ENCODE measurements at regions not wholly inside any gene's neighbourhood (a gene's known extent, or its start where the extent isn't known, plus 50 kb on each side); places are given as distances from the start of the nearest gene placed in this dataset.
A peak's percentile ranks its signal among the peaks of the same experiment; 100 is the strongest.
"Not testable (repeated sequence)": the region's sequence is repeated elsewhere in the genome, so short reads cannot be mapped to it uniquely, and the experiment has no call there.

DNA sequence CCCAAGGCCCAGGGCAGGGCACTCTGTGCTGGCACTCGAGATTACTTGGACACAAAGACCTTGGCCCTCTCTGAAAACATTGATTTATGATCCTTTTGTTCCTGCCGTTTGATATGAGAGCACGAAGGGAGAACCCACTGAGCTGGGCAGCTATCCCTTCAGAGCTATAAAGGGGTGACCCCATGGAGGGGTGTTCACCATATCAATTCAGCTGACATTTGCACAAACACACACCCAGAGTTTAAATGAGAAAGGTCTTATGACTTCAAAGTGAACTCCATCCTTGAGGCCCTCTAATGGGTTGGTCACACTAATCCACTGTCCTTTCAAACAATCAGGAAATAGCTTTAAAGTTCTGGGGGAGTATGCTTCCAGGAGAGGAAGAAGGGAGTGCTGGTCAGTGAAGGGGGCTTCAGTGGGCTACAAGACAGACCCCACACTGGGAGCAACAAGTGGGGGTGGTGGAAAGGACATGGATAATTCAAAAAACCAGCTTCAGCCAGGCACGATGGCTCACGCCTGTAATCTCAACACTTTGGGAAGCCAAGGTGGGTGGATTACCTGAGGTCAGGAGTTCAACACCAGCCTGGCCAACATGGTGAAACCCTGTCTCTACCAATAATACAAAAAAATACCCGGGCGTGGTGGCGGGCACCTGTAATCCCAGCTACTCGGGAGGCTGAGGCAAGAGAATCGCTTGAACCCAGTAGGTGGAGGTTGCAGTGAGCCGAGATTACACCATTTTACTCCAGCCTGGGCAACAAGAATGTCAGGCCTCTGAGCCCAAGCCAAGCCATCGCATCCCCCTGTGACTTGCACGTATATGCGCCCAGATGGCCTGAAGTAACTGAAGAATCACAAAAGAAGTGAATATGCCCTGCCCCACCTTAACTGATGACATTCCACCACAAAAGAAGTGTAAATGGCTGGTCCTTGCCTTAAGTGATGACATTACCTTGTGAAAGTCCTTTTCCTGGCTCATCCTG is 97.1 kb upstream of the RAB4A start:
- not testable (repeated sequence) for DNase-seq (ENCODE audit: low read depth); H3K9me3 ChIP-seq (ENCODE audit: control insufficient read depth, low read length); H3K36me3 ChIP-seq (ENCODE audit: control insufficient read depth, insufficient read depth, low read length, severe bottlenecking); H3K27me3 ChIP-seq (replicated peaks; ENCODE audit: control insufficient read depth, insufficient read depth, low read length); H3K9ac ChIP-seq (ENCODE audit: low read length); H3K4me1 ChIP-seq (ENCODE audit: control insufficient read depth, insufficient read depth, low read length); H3K4me3 ChIP-seq (ENCODE audit: low read length)

DNA sequence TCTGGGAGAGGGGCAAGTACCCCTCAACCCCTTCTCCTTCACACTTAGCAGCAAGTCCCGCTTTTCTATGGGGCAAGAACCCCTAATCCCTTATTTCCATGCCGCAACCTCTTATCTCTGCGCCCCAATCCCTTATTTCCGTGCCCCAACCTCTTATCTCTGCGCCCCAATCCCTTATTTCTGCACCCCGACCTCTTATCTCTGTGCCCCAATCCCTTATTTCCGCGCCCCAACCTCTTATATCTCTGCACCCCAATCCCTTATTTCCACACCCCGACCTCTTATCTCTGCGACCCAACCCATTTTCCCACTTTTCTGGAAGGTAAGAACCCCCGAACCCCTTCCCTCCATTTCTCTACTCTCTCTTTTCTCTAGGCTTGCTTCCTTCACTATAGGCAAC is 95.6 kb upstream of the RAB4A start:
- H3K9ac ChIP-seq (ENCODE audit: low read length); DNase-seq (ENCODE audit: low read depth); H3K9me3 ChIP-seq (ENCODE audit: control insufficient read depth, low read length); H3K27me3 ChIP-seq (replicated peaks; ENCODE audit: control insufficient read depth, insufficient read depth, low read length); H3K4me1 ChIP-seq (ENCODE audit: control insufficient read depth, insufficient read depth, low read length); H3K4me3 ChIP-seq (ENCODE audit: low read length); H3K36me3 ChIP-seq (ENCODE audit: control insufficient read depth, insufficient read depth, low read length, severe bottlenecking): not testable (repeated sequence)

DNA sequence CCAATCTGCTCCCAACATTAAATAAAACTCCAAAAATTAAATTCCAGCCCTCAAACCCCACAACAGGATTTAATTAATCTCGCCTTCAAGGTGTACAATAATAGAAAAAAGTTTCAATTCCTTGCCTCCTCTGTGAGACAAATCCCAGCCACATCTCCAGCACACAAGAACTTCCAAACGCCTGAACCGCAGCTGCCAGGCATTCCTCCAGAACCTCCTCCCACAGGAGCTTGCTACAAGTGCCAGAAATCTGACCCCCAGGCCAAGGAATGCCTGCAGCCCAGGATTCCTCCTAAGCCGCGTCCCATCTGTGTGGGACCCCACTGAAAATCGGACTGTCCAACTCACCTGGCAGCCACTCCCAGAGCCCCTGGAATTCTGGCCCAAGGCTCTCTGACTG is 94.5 kb upstream of the RAB4A start:
- DNase-seq (ENCODE audit: low read depth); H3K4me3 ChIP-seq (ENCODE audit: low read length): not testable (repeated sequence)

DNA sequence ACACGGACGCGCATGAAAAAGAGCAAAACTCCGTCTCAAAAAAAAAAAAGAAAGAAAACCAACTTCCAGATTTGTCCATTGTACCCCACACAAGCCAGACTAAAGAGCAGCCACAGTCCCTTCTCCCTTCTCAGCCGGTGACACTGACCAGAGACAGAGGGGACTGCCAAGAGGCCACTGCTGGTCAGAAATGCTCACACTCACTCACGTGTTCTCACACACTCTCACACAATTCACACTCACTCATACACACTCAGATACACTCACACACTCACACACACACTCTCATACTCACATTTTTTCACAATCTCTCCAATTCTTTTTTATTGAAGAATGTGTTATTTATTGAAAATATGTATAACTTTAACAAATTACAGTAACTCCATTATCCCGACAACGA is 90.8 kb upstream of the RAB4A start:
- H3K4me1 ChIP-seq (ENCODE audit: control insufficient read depth, insufficient read depth, low read length), result no peaks in the 10 kb centered on the region
- no peaks in the 10 kb centered on the region for H3K27me3 ChIP-seq (replicated peaks; ENCODE audit: control insufficient read depth, insufficient read depth, low read length)
- no peaks in the 10 kb centered on the region for H3K36me3 ChIP-seq (ENCODE audit: control insufficient read depth, insufficient read depth, low read length, severe bottlenecking)
- no peak overlapping the region for H3K9ac ChIP-seq (ENCODE audit: low read length)
- H3K4me3 ChIP-seq (ENCODE audit: low read length), result no peak overlapping the region
- DNase-seq (ENCODE audit: low read depth), result no peak
- no peaks in the 10 kb centered on the region for H3K9me3 ChIP-seq (ENCODE audit: control insufficient read depth, low read length)

More for the DNA sequence above, 94.5 kb upstream of the RAB4A start:
- not testable (repeated sequence) for H3K27me3 ChIP-seq (replicated peaks; ENCODE audit: control insufficient read depth, insufficient read depth, low read length); H3K36me3 ChIP-seq (ENCODE audit: control insufficient read depth, insufficient read depth, low read length, severe bottlenecking); H3K9me3 ChIP-seq (ENCODE audit: control insufficient read depth, low read length); H3K4me1 ChIP-seq (ENCODE audit: control insufficient read depth, insufficient read depth, low read length); H3K9ac ChIP-seq (ENCODE audit: low read length)

DNA sequence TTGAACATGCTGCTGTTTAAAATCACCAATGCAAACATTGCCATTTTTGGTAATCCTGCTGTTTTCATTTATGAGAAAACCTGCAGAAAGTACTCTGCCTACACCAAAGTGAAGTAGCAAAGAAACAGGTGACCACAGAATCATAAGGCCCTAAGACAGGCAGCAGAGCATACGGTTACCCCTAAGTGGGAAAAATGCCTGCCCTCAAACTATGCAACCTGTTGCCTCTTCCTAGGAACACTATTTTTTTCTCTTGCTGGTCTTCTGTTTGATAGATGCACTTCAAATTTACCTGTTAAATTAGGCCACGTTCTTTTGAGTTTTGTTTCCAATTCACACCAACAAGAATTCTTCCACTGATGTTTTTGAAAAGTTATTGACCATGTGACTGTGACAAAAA is 89.5 kb upstream of the RAB4A start:
- Histone ChIP-seq H3K27me3 (replicated peaks; ENCODE audit: control insufficient read depth, insufficient read depth, low read length) (no peaks in the 10 kb centered on the region), H3K36me3 (ENCODE audit: control insufficient read depth, insufficient read depth, low read length, severe bottlenecking) (no peaks in the 10 kb centered on the region), H3K4me3 (ENCODE audit: low read length) (no peak overlapping the region), H3K4me1 (ENCODE audit: control insufficient read depth, insufficient read depth, low read length) (peaks cover 10% of the 10 kb centered on the region), H3K9ac (ENCODE audit: low read length) (no peak overlapping the region), H3K9me3 (ENCODE audit: control insufficient read depth, low read length) (no peaks in the 10 kb centered on the region)
- DNase-seq (ENCODE audit: low read depth), result no peak

DNA sequence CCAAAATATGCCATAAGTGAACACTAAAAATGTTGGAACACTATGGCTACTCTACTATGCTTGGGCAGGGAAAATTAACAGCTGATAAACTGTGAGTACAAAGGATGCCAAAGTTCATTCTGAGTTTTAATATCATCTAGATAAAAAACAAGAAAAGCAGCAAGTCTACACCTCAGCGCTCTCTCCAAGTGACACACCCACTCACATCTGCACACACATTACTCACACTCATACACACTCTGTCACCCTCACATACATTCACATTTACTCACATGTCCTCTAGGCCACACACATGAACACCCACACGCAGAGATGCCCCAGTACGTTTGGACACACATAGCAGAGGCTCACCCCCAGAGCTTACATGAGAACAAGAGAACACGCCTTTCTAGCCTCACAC is 87.3 kb upstream of the RAB4A start:
- Histone ChIP-seq H3K4me3 (ENCODE audit: low read length) (no peak overlapping the region), H3K9me3 (ENCODE audit: control insufficient read depth, low read length) (no peaks in the 10 kb centered on the region), H3K9ac (ENCODE audit: low read length) (no peak overlapping the region), H3K4me1 (ENCODE audit: control insufficient read depth, insufficient read depth, low read length) (peaks cover 16% of the 10 kb centered on the region), H3K27me3 (replicated peaks; ENCODE audit: control insufficient read depth, insufficient read depth, low read length) (no peaks in the 10 kb centered on the region), H3K36me3 (ENCODE audit: control insufficient read depth, insufficient read depth, low read length, severe bottlenecking) (no peaks in the 10 kb centered on the region)
- DNase-seq (ENCODE audit: low read depth), result no peak

DNA sequence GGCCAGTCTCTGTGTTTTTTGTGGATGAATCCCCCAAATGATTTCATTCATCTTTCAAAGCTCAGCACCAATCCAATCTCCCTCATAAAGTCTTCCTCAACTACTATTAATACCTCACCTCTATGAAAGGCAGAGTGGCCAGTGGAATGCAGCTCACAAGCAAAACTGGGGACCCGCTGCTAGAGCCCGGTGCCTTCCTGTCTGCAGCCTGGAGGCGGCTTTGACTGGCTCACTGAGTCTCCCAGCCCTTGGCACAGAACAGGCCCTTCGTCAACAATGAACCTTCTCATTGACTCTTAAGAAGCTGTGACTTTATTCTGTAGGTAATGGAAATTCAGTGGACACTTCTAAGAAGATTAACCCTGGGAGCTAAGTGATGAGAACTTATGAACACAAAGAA is 86.8 kb upstream of the RAB4A start:
- no peak overlapping the region for H3K4me3 ChIP-seq (ENCODE audit: low read length)
- no peak for DNase-seq (ENCODE audit: low read depth)
- H3K9ac ChIP-seq (ENCODE audit: low read length), result no peak overlapping the region
- H3K4me1 ChIP-seq (ENCODE audit: control insufficient read depth, insufficient read depth, low read length), result peaks cover 17% of the 10 kb centered on the region
- H3K9me3 ChIP-seq (ENCODE audit: control insufficient read depth, low read length), result no peaks in the 10 kb centered on the region
- no peaks in the 10 kb centered on the region for H3K27me3 ChIP-seq (replicated peaks; ENCODE audit: control insufficient read depth, insufficient read depth, low read length)
- no peaks in the 10 kb centered on the region for H3K36me3 ChIP-seq (ENCODE audit: control insufficient read depth, insufficient read depth, low read length, severe bottlenecking)

DNA sequence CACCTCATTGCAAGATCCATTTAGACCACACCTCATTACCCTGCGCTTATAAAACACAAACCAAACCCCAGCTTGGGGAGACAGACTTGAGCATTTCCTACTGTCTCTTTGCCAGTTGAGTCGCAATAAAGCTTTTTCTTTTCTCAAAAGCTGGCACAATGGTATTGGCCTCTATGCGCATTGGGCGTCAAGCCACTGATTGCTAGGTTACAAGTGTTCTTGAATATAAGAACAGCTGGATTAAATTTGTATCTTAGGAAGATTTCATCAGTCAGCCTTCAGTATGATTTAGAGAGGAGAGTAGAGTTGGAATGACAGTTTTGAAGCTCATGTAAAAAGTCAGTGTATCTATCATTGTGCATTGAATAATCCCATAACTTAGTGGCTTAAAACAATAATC is 84.9 kb upstream of the RAB4A start:
- Histone ChIP-seq H3K36me3 (ENCODE audit: control insufficient read depth, insufficient read depth, low read length, severe bottlenecking) (no peaks in the 10 kb centered on the region), H3K27me3 (replicated peaks; ENCODE audit: control insufficient read depth, insufficient read depth, low read length) (no peaks in the 10 kb centered on the region), H3K4me3 (ENCODE audit: low read length) (no peak overlapping the region), H3K4me1 (ENCODE audit: control insufficient read depth, insufficient read depth, low read length) (peaks cover 36% of the 10 kb centered on the region), H3K9me3 (ENCODE audit: control insufficient read depth, low read length) (no peaks in the 10 kb centered on the region), H3K9ac (ENCODE audit: low read length) (peak overlapping the region; percentile 62)
- DNase-seq (ENCODE audit: low read depth), result no peak

DNA sequence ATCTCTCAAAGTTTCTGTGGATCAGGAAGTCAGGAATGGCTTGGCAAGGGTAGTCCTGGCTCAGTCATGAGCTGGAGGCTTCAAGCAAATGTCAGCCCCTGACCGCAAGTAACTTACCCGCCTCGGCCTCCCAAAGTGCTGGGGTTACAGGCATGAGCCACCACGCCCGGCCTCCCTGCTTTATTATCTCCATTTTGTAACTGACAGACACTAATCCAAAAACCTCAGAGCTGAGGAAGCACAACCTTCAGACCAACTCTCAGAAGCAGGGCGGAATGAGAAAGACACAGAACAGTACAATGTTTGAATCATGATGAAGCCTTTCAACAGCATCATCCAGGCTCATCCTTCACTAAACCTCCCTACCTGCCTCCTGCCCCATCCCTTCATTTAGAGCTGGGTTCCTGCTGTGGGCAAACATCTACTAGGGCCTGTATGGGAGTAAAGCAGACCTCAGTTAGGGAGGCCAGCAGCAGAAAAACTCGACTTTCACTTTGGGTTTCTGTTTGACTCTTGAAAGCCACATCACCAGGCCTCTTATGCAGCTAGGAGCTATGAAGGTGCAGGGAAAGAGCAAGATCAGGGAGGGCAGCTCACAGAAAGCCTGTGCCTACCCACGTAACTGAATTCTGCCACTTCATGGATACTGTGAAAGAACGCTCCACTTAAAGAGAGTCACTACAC is 84.4 kb upstream of the RAB4A start:
- H3K36me3 ChIP-seq (ENCODE audit: control insufficient read depth, insufficient read depth, low read length, severe bottlenecking), result no peaks in the 10 kb centered on the region
- H3K4me1 ChIP-seq (ENCODE audit: control insufficient read depth, insufficient read depth, low read length), result peaks cover 41% of the 10 kb centered on the region
- peak overlapping the region; percentile 62 for H3K9ac ChIP-seq (ENCODE audit: low read length)
- no peak for DNase-seq (ENCODE audit: low read depth)
- no peaks in the 10 kb centered on the region for H3K9me3 ChIP-seq (ENCODE audit: control insufficient read depth, low read length)
- no peaks in the 10 kb centered on the region for H3K27me3 ChIP-seq (replicated peaks; ENCODE audit: control insufficient read depth, insufficient read depth, low read length)
- H3K4me3 ChIP-seq (ENCODE audit: low read length), result no peak overlapping the region

DNA sequence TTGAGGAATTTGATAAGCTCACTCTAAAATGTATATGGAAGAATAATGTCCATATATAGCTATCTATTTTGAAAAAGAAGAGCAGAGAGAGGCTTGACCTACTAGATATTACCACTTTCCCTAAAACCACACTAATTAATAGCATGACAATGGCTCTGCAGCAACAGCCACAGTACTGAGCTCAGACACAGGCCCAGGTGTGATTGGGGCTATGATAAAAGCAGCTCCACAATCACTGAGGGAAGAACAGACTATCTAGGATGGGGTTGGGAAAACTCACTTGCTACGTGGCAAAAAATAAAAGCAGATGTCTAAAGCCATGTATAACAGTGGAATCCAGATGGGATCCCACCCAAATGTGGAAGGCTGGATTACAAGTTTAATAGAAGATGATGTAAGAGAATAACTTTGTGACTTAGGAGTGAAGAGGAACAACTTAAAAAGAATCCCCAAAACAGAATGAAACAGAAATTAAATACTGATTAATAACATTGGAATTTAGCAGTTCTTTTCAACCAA is 80.8 kb upstream of the RAB4A start:
- H3K36me3 ChIP-seq (ENCODE audit: control insufficient read depth, insufficient read depth, low read length, severe bottlenecking), result no peaks in the 10 kb centered on the region
- no peaks in the 10 kb centered on the region for H3K27me3 ChIP-seq (replicated peaks; ENCODE audit: control insufficient read depth, insufficient read depth, low read length)
- no peaks in the 10 kb centered on the region for H3K9me3 ChIP-seq (ENCODE audit: control insufficient read depth, low read length)
- no peak for DNase-seq (ENCODE audit: low read depth)
- H3K4me1 ChIP-seq (ENCODE audit: control insufficient read depth, insufficient read depth, low read length), result peaks cover 54% of the 10 kb centered on the region
- H3K4me3 ChIP-seq (ENCODE audit: low read length), result no peak overlapping the region
- H3K9ac ChIP-seq (ENCODE audit: low read length), result no peak overlapping the region

DNA sequence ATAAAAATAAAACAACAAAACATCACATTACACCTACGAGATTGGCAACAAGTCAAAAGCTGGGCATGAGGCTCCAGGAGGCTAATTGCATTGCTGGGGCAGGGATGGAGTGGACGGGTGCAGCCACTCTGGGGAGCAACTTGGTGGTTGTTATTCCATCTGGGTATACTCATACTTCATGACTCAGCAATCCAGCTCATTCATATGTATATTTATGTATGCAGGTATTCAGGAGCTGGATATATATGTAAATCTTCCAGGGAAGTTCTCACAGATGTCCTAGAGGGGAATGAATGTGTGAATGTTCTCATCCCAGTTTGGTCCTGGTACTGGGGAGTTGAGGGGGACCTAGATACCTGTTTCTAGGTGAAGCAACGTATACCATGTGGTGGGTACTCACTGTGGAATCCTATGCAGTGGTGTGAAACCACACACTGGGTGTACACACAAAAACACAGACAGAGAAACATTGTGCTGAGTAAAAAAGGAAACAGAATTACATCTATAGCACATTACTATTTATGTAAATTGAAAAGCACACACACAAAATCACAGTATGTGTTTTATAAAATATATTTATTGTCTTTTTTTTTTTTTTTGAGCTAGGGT is 79.7 kb upstream of the RAB4A start:
- no peak for DNase-seq (ENCODE audit: low read depth)
- Histone ChIP-seq H3K9me3 (ENCODE audit: control insufficient read depth, low read length) (no peaks in the 10 kb centered on the region), H3K36me3 (ENCODE audit: control insufficient read depth, insufficient read depth, low read length, severe bottlenecking) (no peaks in the 10 kb centered on the region), H3K4me3 (ENCODE audit: low read length) (no peak overlapping the region), H3K27me3 (replicated peaks; ENCODE audit: control insufficient read depth, insufficient read depth, low read length) (no peaks in the 10 kb centered on the region), H3K9ac (ENCODE audit: low read length) (no peak overlapping the region), H3K4me1 (ENCODE audit: control insufficient read depth, insufficient read depth, low read length) (peaks cover 47% of the 10 kb centered on the region)
